HCT116 (cell line): ENCODE measurements at regions not wholly inside any gene's neighbourhood (a gene's known extent, or its start where the extent isn't known, plus 50 kb on each side); places are given as distances from the start of the nearest gene placed in this dataset.

ENCODE experiments used
- ATAC-seq: fragments of 200-7000 bp; cut with Tn5 transposase; 2 replicates; pipeline ENCODE4 v1.9.1; 2020; ENCODE audit warnings: mild to moderate bottlenecking, moderate library complexity
- BruUV-seq: library from RNA; stranded (reverse); fragments of 400-500 nt; replicated peaks from 2 replicates; lab custom pipeline; 2021; lab: Mats Ljungman, UMichigan
- CTCF ChIA-PET: fragments of 300-600 bp; sonication (Branson Sonifier 250); formaldehyde crosslinking; loops from one replicate; lab custom pipeline; 2021; ENCODE audit warnings: antibody characterized with exemption; lab: Charles Lee
- POLR2A ChIA-PET: fragments of 300-600, 350-600 bp; sonication (Branson Sonifier 250); formaldehyde crosslinking; loops from one replicate; lab custom pipeline; 2021; ENCODE audit warnings: antibody characterized with exemption; lab: Charles Lee
- RAD21 ChIA-PET, 2 experiments: fragments of 300-600 bp; sonication (Branson Sonifier 250); formaldehyde crosslinking; loops; one replicate each; lab custom pipeline; 2023; ENCODE audit warnings: low total read pairs in 2 of 2; ENCODE audit not compliant: uncharacterized antibody in 2 of 2, unreplicated experiment in 2 of 2, low non-redundant PET in 1 of 2; lab: Charles Lee
- DNase-seq: peaks from one replicate; pipeline ENCODE4 v3.0.0-alpha.2; 2010; ENCODE audit warnings: low read depth, low spot score
- H2AFZ ChIP-seq: fragments of 200-600 bp; shearing (Covaris generic), sonication (generic); 2 replicates; pipeline ENCODE4 v1.6.1; 2017; ENCODE audit warnings: low read depth, mixed run types, mixed read lengths, antibody characterized with exemption, low read length; ENCODE audit not compliant: poor library complexity, severe bottlenecking
- H3K27ac ChIP-seq: 2 replicates; pipeline ENCODE4 v1.5.1; 2012; ENCODE audit warnings: low read depth, low read length
- H3K27me3 ChIP-seq: fragments of 200-600 bp; sonication (generic); 2 replicates; pipeline ENCODE4 v1.6.1; 2016; ENCODE audit warnings: mixed run types, low read length, mixed read lengths; ENCODE audit not compliant: insufficient read depth
- H3K36me3 ChIP-seq, 2 experiments: fragments of 200-500 bp in 1 of 2; fragments of 200-600 bp in 1 of 2; sonication (Bioruptor generic) in 1 of 2; sonication (generic) in 1 of 2; 2 replicates each; pipeline versions ENCODE4 v1.5.1 to v1.6.1; 2014 to 2016; ENCODE audit warnings: low read length in 2 of 2, inconsistent platforms in 1 of 2, mixed read lengths in 1 of 2, mixed run types in 1 of 2; ENCODE audit not compliant: insufficient read depth in 2 of 2, control insufficient read depth in 1 of 2
- H3K4me1 ChIP-seq, 2 experiments: fragments of 200-600 bp in 1 of 2; sonication (generic) in 1 of 2; 2 replicates each; pipeline versions ENCODE4 v1.5.1 to v1.6.1; 2012 to 2017; ENCODE audit warnings: low read length in 2 of 2, inconsistent platforms in 1 of 2, mild to moderate bottlenecking in 1 of 2, mixed read lengths in 1 of 2, mixed run types in 1 of 2, moderate library complexity in 1 of 2; ENCODE audit not compliant: insufficient read depth in 2 of 2, control insufficient read depth in 1 of 2
- H3K4me2 ChIP-seq: fragments of 200-600 bp; sonication (generic); 2 replicates; pipeline ENCODE4 v1.6.1; 2017; ENCODE audit warnings: mixed run types, low read length, mixed read lengths
- H3K4me3 ChIP-seq, 2 experiments: fragments of 200-600 bp in 1 of 2; sonication (generic) in 1 of 2; replicated peaks in 1 of 2; 2 replicates each; pipeline ENCODE4 v1.5.1; 2011 to 2016; ENCODE audit warnings: low read length in 2 of 2, control low read depth in 1 of 2, low read depth in 1 of 2, mild to moderate bottlenecking in 1 of 2, mixed read lengths in 1 of 2, mixed run types in 1 of 2
- H3K79me2 ChIP-seq: fragments of 200-600 bp; sonication (generic); 2 replicates; pipeline ENCODE4 v1.6.1; 2017; ENCODE audit warnings: mild to moderate bottlenecking, mixed run types, low read length, moderate library complexity, mixed read lengths; ENCODE audit not compliant: insufficient read depth
- H3K9ac ChIP-seq: fragments of 200-600 bp; sonication (generic); 2 replicates; pipeline ENCODE4 v1.6.1; 2016; ENCODE audit warnings: low read length, mixed read lengths
- H3K9me2 ChIP-seq: fragments of 200-600 bp; sonication (generic), shearing (Covaris generic); 2 replicates; pipeline ENCODE4 v1.6.1; 2017; ENCODE audit warnings: mixed run types, mild to moderate bottlenecking, moderate library complexity; ENCODE audit not compliant: insufficient read depth
- H3K9me3 ChIP-seq, 2 experiments: fragments of 200-500 bp in 1 of 2; fragments of 200-600 bp in 1 of 2; sonication (Bioruptor generic) in 1 of 2; sonication (generic) in 1 of 2; 2 replicates each; pipeline ENCODE4 v1.6.1; 2014 to 2017; ENCODE audit warnings: low read length in 2 of 2, mixed read lengths in 2 of 2, inconsistent platforms in 1 of 2, low read depth in 1 of 2, mild to moderate bottlenecking in 1 of 2, mixed run types in 1 of 2, moderate library complexity in 1 of 2; ENCODE audit not compliant: control insufficient read depth in 1 of 2, insufficient read depth in 1 of 2
- H4K20me1 ChIP-seq: fragments of 200-600 bp; sonication (generic), shearing (Covaris generic); 2 replicates; pipeline ENCODE4 v1.6.1; 2017; ENCODE audit warnings: mixed run types, mild to moderate bottlenecking, moderate library complexity; ENCODE audit not compliant: insufficient read depth
- ATF3 ChIP-seq: IDR thresholded peaks from 2 replicates; pipeline ENCODE4 v1.6.1; 2012
- CBX3 ChIP-seq: IDR thresholded peaks from 2 replicates; pipeline ENCODE4 v1.6.1; 2012; ENCODE audit warnings: low read depth
- CEBPB ChIP-seq: IDR thresholded peaks from 2 replicates; pipeline ENCODE4 v1.6.1; 2012; ENCODE audit warnings: low read depth
- CTCF ChIP-seq, 3 experiments: fragments of 200-600 bp in 1 of 3; sonication (generic) in 1 of 3; IDR thresholded peaks in 2 of 3; conservative IDR thresholded peaks in 1 of 3; 2 replicates each; pipeline ENCODE4 v1.5.1; 2012 to 2017; ENCODE audit warnings: low read depth in 2 of 3, low read length in 2 of 3, antibody characterized with exemption in 1 of 3, borderline replicate concordance in 1 of 3, control low read depth in 1 of 3, mild to moderate bottlenecking in 1 of 3, mixed read lengths in 1 of 3, mixed run types in 1 of 3, moderate library complexity in 1 of 3; ENCODE audit not compliant: insufficient read depth in 1 of 3
- ELF1 ChIP-seq: IDR thresholded peaks from 2 replicates; pipeline ENCODE4 v1.6.1; 2012; ENCODE audit warnings: low read depth, borderline replicate concordance
- EZH2phosphoT487 ChIP-seq: fragments of 200-600 bp; IDR thresholded peaks from 2 replicates; pipeline ENCODE4 v1.6.1; 2018; ENCODE audit warnings: antibody characterized with exemption, borderline replicate concordance
- FOSL1 ChIP-seq: IDR thresholded peaks from 2 replicates; pipeline ENCODE4 v1.6.1; 2012; ENCODE audit warnings: low read depth
- REST ChIP-seq: IDR thresholded peaks from 2 replicates; pipeline ENCODE4 v1.6.1; 2012; ENCODE audit warnings: low read depth
- SP1 ChIP-seq: IDR thresholded peaks from 2 replicates; pipeline ENCODE4 v1.6.1; 2012; ENCODE audit warnings: low read depth
- SRF ChIP-seq: IDR thresholded peaks from 2 replicates; pipeline ENCODE4 v1.6.1; 2012; ENCODE audit warnings: low read depth
- YY1 ChIP-seq: IDR thresholded peaks from 2 replicates; pipeline ENCODE4 v1.6.1; 2011; ENCODE audit warnings: low read length, low read depth, moderate library complexity, mild to moderate bottlenecking; ENCODE audit not compliant: insufficient replicate concordance; ENCODE audit errors: extremely low read depth
- ZBTB33 ChIP-seq: IDR thresholded peaks from 2 replicates; pipeline ENCODE4 v1.6.1; 2011; ENCODE audit warnings: mild to moderate bottlenecking, low read length, moderate library complexity; ENCODE audit not compliant: insufficient replicate concordance; ENCODE audit errors: extremely low read depth
- intact Hi-C: fragments of 100-400 bp; cut with micrococcal nuclease; formaldehyde crosslinking; loops from 2 replicates; pipeline ENCODE4 v1.10.0; 2022
- TF ChIP-seq, protein P1 (sequence below): IDR thresholded peaks from 2 replicates; pipeline ENCODE4 v1.6.1; 2012

- TF ChIP-seq SP1, result no peak
- TF ChIP-seq, all 23 proteins: peak for 0
Measured at GRCh38 chr4:129377131-129377845, 281.3 kb downstream of the C4orf33 start (continued).

DNA sequence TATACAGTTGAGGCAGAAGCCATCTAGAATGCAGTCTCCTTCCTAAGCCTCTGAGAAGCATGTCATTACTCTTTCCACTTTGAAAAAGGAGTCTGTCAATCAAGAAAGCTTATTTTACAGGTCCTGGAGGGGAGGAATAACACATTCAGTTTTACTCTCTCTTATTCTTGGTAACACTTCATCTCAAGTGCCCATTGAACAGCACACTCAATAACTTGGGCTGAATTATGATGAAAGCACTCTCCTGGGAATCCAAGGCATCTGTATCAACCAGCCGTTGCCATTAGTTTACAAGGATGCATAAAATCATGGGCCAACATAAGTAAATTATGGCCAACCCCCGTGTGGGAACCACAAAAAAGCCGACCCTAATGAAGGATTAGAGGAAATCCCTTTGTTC, 282.4 kb downstream of the C4orf33 start:
- no peak overlapping the region for H3K4me3 ChIP-seq
- no peaks in the 10 kb centered on the region for H3K4me1 ChIP-seq
- no peaks in the 10 kb centered on the region for H3K36me3 ChIP-seq
- BruUV-seq, result no TSS peak
- H3K27ac ChIP-seq, result no peak overlapping the region
- TF ChIP-seq, protein P1, sequence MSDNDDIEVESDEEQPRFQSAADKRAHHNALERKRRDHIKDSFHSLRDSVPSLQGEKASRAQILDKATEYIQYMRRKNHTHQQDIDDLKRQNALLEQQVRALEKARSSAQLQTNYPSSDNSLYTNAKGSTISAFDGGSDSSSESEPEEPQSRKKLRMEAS, result no peak
- TF ChIP-seq CTCF (IDR thresholded peaks at IDR 0.05 in 2 of 3, conservative IDR thresholded peaks at IDR 0.05 in 1 of 3; ENCODE audit: borderline replicate concordance in 1 of 3, insufficient read depth in 1 of 3, low read depth in 2 of 3, low read length in 2 of 3), result no peak
- TF ChIP-seq CBX3, result no peak
- no peak for TF ChIP-seq ELF1
- TF ChIP-seq REST, result no peak
- TF ChIP-seq FOSL1, result no peak
- no peak for TF ChIP-seq EZH2phosphoT487
- TF ChIP-seq ZBTB33, result no peak
- no peak for TF ChIP-seq ATF3
- no peak for TF ChIP-seq YY1
- TF ChIP-seq SRF, result no peak
- no peak for TF ChIP-seq CEBPB
- no peak for TF ChIP-seq SP1
- TF ChIP-seq, all 23 proteins: peak for 0
- Histone ChIP-seq H2AFZ (no peak overlapping the region), H4K20me1 (no peaks in the 10 kb centered on the region), H3K9me3 (no peaks in the 10 kb centered on the region), H3K9me2 (no peaks in the 10 kb centered on the region), H3K79me2 (no peaks in the 10 kb centered on the region), H3K4me2 (no peak overlapping the region), H3K27me3 (no peaks in the 10 kb centered on the region), H3K9ac (no peak overlapping the region)
- intact Hi-C loops, result no loop called here
- DNase-seq (no peak), ATAC-seq (no peak)
- CTCF ChIA-PET, result no interaction called here
- POLR2A ChIA-PET, result no interaction called here
- RAD21 ChIA-PET, result no interaction called here
